ENCODE measurements at regions not wholly inside any gene's neighbourhood (a gene's known extent, or its start where the extent isn't known, plus 50 kb on each side); places are given as distances from the start of the nearest gene placed in this dataset.

DNA sequence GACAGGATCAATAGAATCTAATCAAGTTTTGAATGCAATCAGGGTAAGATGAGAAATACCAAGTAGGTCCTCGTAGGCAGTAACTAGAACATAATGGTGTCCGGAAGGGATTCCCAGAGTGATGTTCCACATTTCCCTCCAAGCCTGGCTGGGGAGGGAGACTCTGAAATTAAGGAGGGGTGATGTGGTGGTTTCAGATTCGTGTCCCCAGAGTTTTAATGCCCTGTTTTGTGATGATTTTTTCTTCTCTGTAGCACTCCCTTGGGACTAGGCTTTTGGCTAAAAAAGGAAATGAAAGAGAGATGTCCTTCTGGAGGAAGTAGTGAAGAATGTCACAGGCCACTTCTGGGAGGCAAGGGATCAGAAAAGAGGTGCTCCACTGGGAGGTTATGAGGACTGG is 108.3 kb upstream of the CACNA2D3 start:
- WGBS, 5 donors, result 59 to 66% (median 65%) methylated on average over 3 of the region's 3 CpGs
- Histone ChIP-seq H3K27ac (no peak overlapping the region), H3K4me1 (no peaks in the 10 kb centered on the region), H3K9me3 (peaks cover 0 to 10% (median 9%) of the 10 kb centered on the region in 4 donors), H3K27me3 (no peaks in the 10 kb centered on the region), H3K36me3 (no peaks in the 10 kb centered on the region), H3K4me3 (no peak overlapping the region)
- intact Hi-C loops (cut with DNase I; ENCODE audit: low total_unique reads), result no loop called here
- no peak for DNase-seq
- TF ChIP-seq POLR2AphosphoS5 (IDR thresholded peaks at IDR 0.05), result no peak
- no peak for TF ChIP-seq POLR2A (IDR thresholded peaks at IDR 0.05)

DNA sequence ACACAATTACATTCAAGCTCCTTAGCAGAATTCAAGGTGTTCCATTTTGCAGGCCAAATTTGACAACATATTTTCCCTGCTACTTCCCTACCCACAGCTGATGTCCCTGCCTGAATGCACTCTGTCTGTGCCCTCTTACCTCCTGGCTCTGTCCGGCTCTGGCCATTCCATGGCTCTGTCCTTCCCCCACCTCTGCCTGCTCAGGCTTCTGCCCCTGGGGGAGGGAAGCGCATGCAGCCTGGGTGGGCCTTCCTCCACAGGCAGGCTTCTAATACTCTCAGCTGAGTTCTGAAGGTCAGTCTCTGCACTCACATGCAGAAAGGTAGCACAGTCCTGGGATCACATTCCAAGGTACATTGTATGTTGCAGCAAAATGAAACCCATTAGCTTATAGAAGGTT is 113.6 kb upstream of the CACNA2D3 start:
- 67 to 79% (median 77%) methylated on average over 2 of the region's 2 CpGs for WGBS, 5 donors
- Histone ChIP-seq H3K4me3 (no peak overlapping the region), H3K36me3 (no peaks in the 10 kb centered on the region), H3K4me1 (no peaks in the 10 kb centered on the region), H3K9me3 (no peaks in the 10 kb centered on the region), H3K27ac (no peak overlapping the region), H3K27me3 (no peaks in the 10 kb centered on the region)
- TF ChIP-seq POLR2A (IDR thresholded peaks at IDR 0.05), result no peak
- no peak for TF ChIP-seq POLR2AphosphoS5 (IDR thresholded peaks at IDR 0.05)
- TF ChIP-seq CTCF (IDR thresholded peaks at IDR 0.05), result no peak
- TF ChIP-seq EP300 (IDR thresholded peaks at IDR 0.05), result no peak
- no peak for DNase-seq
- intact Hi-C loops (cut with DNase I; ENCODE audit: low total_unique reads), result no loop called here

GRCh38 chr3:54008099-54008498 is 114.3 kb upstream of the CACNA2D3 start:
- TF ChIP-seq POLR2A (IDR thresholded peaks at IDR 0.05) (no peak), CTCF (IDR thresholded peaks at IDR 0.05) (no peak), POLR2AphosphoS5 (IDR thresholded peaks at IDR 0.05) (no peak), EP300 (IDR thresholded peaks at IDR 0.05) (no peak)
- H3K4me3 ChIP-seq, result no peak overlapping the region

DNA sequence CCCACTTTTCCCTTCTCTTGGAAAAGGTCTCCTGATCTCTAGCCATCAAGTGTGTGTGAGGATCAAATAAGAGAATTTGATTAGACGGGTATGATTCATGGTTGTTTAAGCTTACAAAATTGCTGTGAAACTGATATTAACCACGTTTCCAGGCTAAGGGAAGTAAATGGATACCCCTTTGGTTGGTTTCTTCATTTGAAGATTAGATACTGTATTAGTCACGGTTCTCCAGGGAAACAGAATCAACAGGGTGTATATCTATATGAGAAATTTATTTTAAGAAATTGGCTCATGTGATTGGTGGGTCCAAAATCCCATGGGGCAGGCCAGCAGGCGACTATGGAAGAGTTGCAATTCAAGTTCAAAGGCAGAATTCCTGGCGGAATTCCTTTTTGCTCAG is 112.7 kb upstream of the SELENOK start:
- Histone ChIP-seq H3K4me1 (no peaks in the 10 kb centered on the region), H3K9me3 (no peaks in the 10 kb centered on the region), H3K36me3 (no peaks in the 10 kb centered on the region), H3K27me3 (no peaks in the 10 kb centered on the region), H3K27ac (no peak overlapping the region), H3K4me3 (no peak overlapping the region)
- 49 to 60% (median 55%) methylated on average over 5 of the region's 5 CpGs for WGBS, 5 donors
- no peak for DNase-seq
- intact Hi-C loops (cut with DNase I; ENCODE audit: low total_unique reads), result no loop called here
- TF ChIP-seq POLR2A (IDR thresholded peaks at IDR 0.05), result no peak
- TF ChIP-seq EP300 (IDR thresholded peaks at IDR 0.05), result no peak
- no peak for TF ChIP-seq POLR2AphosphoS5 (IDR thresholded peaks at IDR 0.05)
- no peak for TF ChIP-seq CTCF (IDR thresholded peaks at IDR 0.05)

More at GRCh38 chr3:54008099-54008498, 114.3 kb upstream of the CACNA2D3 start:
- DNase-seq, result no peak
- H3K36me3 ChIP-seq, result no peaks in the 10 kb centered on the region
- no peaks in the 10 kb centered on the region for H3K4me1 ChIP-seq
- intact Hi-C loops (cut with DNase I; ENCODE audit: low total_unique reads), result no loop called here
- H3K27me3 ChIP-seq, result no peaks in the 10 kb centered on the region
- 83 to 93% (median 84%) methylated on average over 6 of the region's 6 CpGs for WGBS, 5 donors
- no peak overlapping the region for H3K27ac ChIP-seq
- H3K9me3 ChIP-seq, result no peaks in the 10 kb centered on the region

GRCh38 chr3:54003136-54003535 is 111.5 kb upstream of the SELENOK start:
- no peaks in the 10 kb centered on the region for H3K36me3 ChIP-seq
- no peaks in the 10 kb centered on the region for H3K4me1 ChIP-seq
- no peaks in the 10 kb centered on the region for H3K27me3 ChIP-seq
- H3K27ac ChIP-seq, result no peak overlapping the region
- WGBS, 5 donors, result 81 to 88% (median 85%) methylated on average over 9 of the region's 9 CpGs
- H3K4me3 ChIP-seq, result no peak overlapping the region
- TF ChIP-seq POLR2A (IDR thresholded peaks at IDR 0.05) (no peak), EP300 (IDR thresholded peaks at IDR 0.05) (no peak), CTCF (IDR thresholded peaks at IDR 0.05) (no peak), POLR2AphosphoS5 (IDR thresholded peaks at IDR 0.05) (no peak)
- DNase-seq, result no peak
- H3K9me3 ChIP-seq, result no peaks in the 10 kb centered on the region
- intact Hi-C loops (cut with DNase I; ENCODE audit: low total_unique reads), result no loop called here
